OCI-LY1 (cell line): ENCODE measurements at regions not wholly inside any gene's neighbourhood (a gene's known extent, or its start where the extent isn't known, plus 50 kb on each side); places are given as distances from the start of the nearest gene placed in this dataset.

ENCODE experiments used
- EZH2 ChIP-seq: fragments of 200-600 bp; sonication (generic), shearing (Covaris generic); IDR thresholded peaks from 2 replicates; pipeline ENCODE4 v1.8.0; 2017; ENCODE audit warnings: borderline replicate concordance, mixed run types, mild to moderate bottlenecking, antibody characterized with exemption, low read length, moderate library complexity, mixed read lengths
- TF ChIP-seq, protein P1 (sequence below): fragments of 200-600 bp; sonication (generic), shearing (Covaris generic); IDR thresholded peaks from 2 replicates; pipeline ENCODE4 v1.5.1; 2017; ENCODE audit warnings: mild to moderate bottlenecking, antibody characterized with exemption, low read length, moderate library complexity, mixed read lengths

- TF ChIP-seq, protein P1, sequence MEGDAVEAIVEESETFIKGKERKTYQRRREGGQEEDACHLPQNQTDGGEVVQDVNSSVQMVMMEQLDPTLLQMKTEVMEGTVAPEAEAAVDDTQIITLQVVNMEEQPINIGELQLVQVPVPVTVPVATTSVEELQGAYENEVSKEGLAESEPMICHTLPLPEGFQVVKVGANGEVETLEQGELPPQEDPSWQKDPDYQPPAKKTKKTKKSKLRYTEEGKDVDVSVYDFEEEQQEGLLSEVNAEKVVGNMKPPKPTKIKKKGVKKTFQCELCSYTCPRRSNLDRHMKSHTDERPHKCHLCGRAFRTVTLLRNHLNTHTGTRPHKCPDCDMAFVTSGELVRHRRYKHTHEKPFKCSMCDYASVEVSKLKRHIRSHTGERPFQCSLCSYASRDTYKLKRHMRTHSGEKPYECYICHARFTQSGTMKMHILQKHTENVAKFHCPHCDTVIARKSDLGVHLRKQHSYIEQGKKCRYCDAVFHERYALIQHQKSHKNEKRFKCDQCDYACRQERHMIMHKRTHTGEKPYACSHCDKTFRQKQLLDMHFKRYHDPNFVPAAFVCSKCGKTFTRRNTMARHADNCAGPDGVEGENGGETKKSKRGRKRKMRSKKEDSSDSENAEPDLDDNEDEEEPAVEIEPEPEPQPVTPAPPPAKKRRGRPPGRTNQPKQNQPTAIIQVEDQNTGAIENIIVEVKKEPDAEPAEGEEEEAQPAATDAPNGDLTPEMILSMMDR, result no peak
- TF ChIP-seq EZH2, result no peak
Observed at GRCh38 chr18:29439398-29439797, 1262.5 kb upstream of the CDH2 start.
